ENCODE measurements at regions not wholly inside any gene's neighbourhood (a gene's known extent, or its start where the extent isn't known, plus 50 kb on each side); places are given as distances from the start of the nearest gene placed in this dataset.
A peak's percentile ranks its signal among the peaks of the same experiment; 100 is the strongest.

- ATAC-seq (ENCODE audit: low read depth in 2 of 2) (no peak), DNase-seq (no peak)
- no peaks in the 10 kb centered on the region for H3K27me3 Mint-ChIP-seq
- no peaks in the 10 kb centered on the region for H3K36me3 Mint-ChIP-seq
- no peak overlapping the region for H3K4me3 ChIP-seq (ENCODE audit: low read depth, low read length)
- H3K27ac ChIP-seq (ENCODE audit: insufficient read depth, low read length, poor library complexity, severe bottlenecking) = no peak overlapping the region
- H3K27ac Mint-ChIP-seq = no peak overlapping the region
- peaks cover 0 to 6% (median 1%) of the 10 kb centered on the region in 4 donors for H3K4me1 Mint-ChIP-seq
- H3K27me3 ChIP-seq (ENCODE audit: control insufficient read depth, insufficient read depth, low read length) = no peaks in the 10 kb centered on the region
- H3K36me3 ChIP-seq (ENCODE audit: control insufficient read depth, insufficient read depth, low read length) = no peaks in the 10 kb centered on the region
- H3K9me3 Mint-ChIP-seq = peaks cover 0 to 3% (median 0%) of the 10 kb centered on the region in 7 donors
- peaks cover 2% of the 10 kb centered on the region for H3K4me1 ChIP-seq (ENCODE audit: control insufficient read depth, insufficient read depth, low read length, poor library complexity, severe bottlenecking)
- H3K9me3 ChIP-seq (ENCODE audit: control insufficient read depth in 2 of 2, low read length in 2 of 2) = peaks cover 0 to 4% of the 10 kb centered on the region in 2 experiments
- no peak overlapping the region for H3K4me3 Mint-ChIP-seq
Measured at GRCh38 chr6:170464524-170464979, 88.6 kb downstream of the PSMB1 start.

GRCh38 chr6:170464080-170464479, 89.0 kb downstream of the PSMB1 start:
- H3K27me3 Mint-ChIP-seq = no peaks in the 10 kb centered on the region
- H3K36me3 Mint-ChIP-seq = no peaks in the 10 kb centered on the region
- H3K4me1 ChIP-seq (ENCODE audit: control insufficient read depth, insufficient read depth, low read length, poor library complexity, severe bottlenecking) = peaks cover 4% of the 10 kb centered on the region
- H3K9me3 ChIP-seq (ENCODE audit: control insufficient read depth in 2 of 2, low read length in 2 of 2) = peaks cover 0 to 4% of the 10 kb centered on the region in 2 experiments
- peak overlapping the region in 1 of 4 donors; percentile 1 for H3K4me3 Mint-ChIP-seq
- no peak overlapping the region for H3K4me3 ChIP-seq (ENCODE audit: low read depth, low read length)
- peaks cover 0 to 3% (median 0%) of the 10 kb centered on the region in 7 donors for H3K9me3 Mint-ChIP-seq
- H3K27ac Mint-ChIP-seq = no peak overlapping the region
- H3K4me1 Mint-ChIP-seq = peaks cover 0 to 8% (median 2%) of the 10 kb centered on the region in 4 donors
- no peak overlapping the region for H3K27ac ChIP-seq (ENCODE audit: insufficient read depth, low read length, poor library complexity, severe bottlenecking)
- no peak for DNase-seq
- H3K27me3 ChIP-seq (ENCODE audit: control insufficient read depth, insufficient read depth, low read length) = no peaks in the 10 kb centered on the region
- ATAC-seq (ENCODE audit: low read depth in 2 of 2) = no peak
- H3K36me3 ChIP-seq (ENCODE audit: control insufficient read depth, insufficient read depth, low read length) = no peaks in the 10 kb centered on the region

GRCh38 chr6:170463101-170463721, 89.9 kb downstream of the PSMB1 start:
- H3K4me1 Mint-ChIP-seq = peaks cover 0 to 8% (median 2%) of the 10 kb centered on the region in 4 donors
- no peaks in the 10 kb centered on the region for H3K36me3 Mint-ChIP-seq
- Histone ChIP-seq H3K27me3 (ENCODE audit: control insufficient read depth, insufficient read depth, low read length) (no peaks in the 10 kb centered on the region), H3K9me3 (ENCODE audit: control insufficient read depth in 2 of 2, low read length in 2 of 2) (peaks cover 0 to 4% of the 10 kb centered on the region in 2 experiments), H3K27ac (ENCODE audit: insufficient read depth, low read length, poor library complexity, severe bottlenecking) (no peak overlapping the region), H3K4me1 (ENCODE audit: control insufficient read depth, insufficient read depth, low read length, poor library complexity, severe bottlenecking) (peaks cover 4% of the 10 kb centered on the region), H3K36me3 (ENCODE audit: control insufficient read depth, insufficient read depth, low read length) (no peaks in the 10 kb centered on the region), H3K4me3 (ENCODE audit: low read depth, low read length) (no peak overlapping the region)
- no peaks in the 10 kb centered on the region for H3K27me3 Mint-ChIP-seq
- H3K27ac Mint-ChIP-seq = no peak overlapping the region
- peaks cover 0 to 3% (median 0%) of the 10 kb centered on the region in 7 donors for H3K9me3 Mint-ChIP-seq
- H3K4me3 Mint-ChIP-seq = no peak overlapping the region
- DNase-seq (no peak), ATAC-seq (ENCODE audit: low read depth in 2 of 2) (no peak)

- Histone ChIP-seq H3K36me3 (ENCODE audit: control insufficient read depth, insufficient read depth, low read length) (no peaks in the 10 kb centered on the region), H3K9me3 (ENCODE audit: control insufficient read depth in 2 of 2, low read length in 2 of 2) (peaks cover 0 to 4% of the 10 kb centered on the region in 2 experiments), H3K27me3 (ENCODE audit: control insufficient read depth, insufficient read depth, low read length) (no peaks in the 10 kb centered on the region), H3K4me1 (ENCODE audit: control insufficient read depth, insufficient read depth, low read length, poor library complexity, severe bottlenecking) (peaks cover 4% of the 10 kb centered on the region), H3K4me3 (ENCODE audit: low read depth, low read length) (no peak overlapping the region), H3K27ac (ENCODE audit: insufficient read depth, low read length, poor library complexity, severe bottlenecking) (no peak overlapping the region)
- Mint-ChIP-seq H3K9me3 (peaks cover 0 to 3% (median 0%) of the 10 kb centered on the region in 7 donors), H3K27ac (peak overlapping the region in 1 of 3 donors; percentile 63), H3K4me1 (peaks cover 0 to 8% (median 2%) of the 10 kb centered on the region in 4 donors), H3K27me3 (no peaks in the 10 kb centered on the region), H3K36me3 (no peaks in the 10 kb centered on the region), H3K4me3 (no peak overlapping the region)
- DNase-seq (no peak), ATAC-seq (ENCODE audit: low read depth in 2 of 2) (no peak)
Measured at GRCh38 chr6:170462366-170463020, 90.6 kb downstream of the PSMB1 start.

GRCh38 chr6:170461556-170462365, 91.3 kb downstream of the PSMB1 start:
- Histone ChIP-seq H3K4me3 (ENCODE audit: low read depth, low read length) (no peak overlapping the region), H3K4me1 (ENCODE audit: control insufficient read depth, insufficient read depth, low read length, poor library complexity, severe bottlenecking) (peaks cover 4% of the 10 kb centered on the region), H3K36me3 (ENCODE audit: control insufficient read depth, insufficient read depth, low read length) (no peaks in the 10 kb centered on the region), H3K27ac (ENCODE audit: insufficient read depth, low read length, poor library complexity, severe bottlenecking) (no peak overlapping the region), H3K27me3 (ENCODE audit: control insufficient read depth, insufficient read depth, low read length) (no peaks in the 10 kb centered on the region), H3K9me3 (ENCODE audit: control insufficient read depth in 2 of 2, low read length in 2 of 2) (peaks cover 0 to 4% of the 10 kb centered on the region in 2 experiments)
- ATAC-seq (ENCODE audit: low read depth in 2 of 2) (no peak), DNase-seq (no peak)
- Mint-ChIP-seq H3K27ac (peak overlapping the region in 2 of 3 donors; percentile 69 to 85), H3K9me3 (peaks cover 0 to 3% (median 0%) of the 10 kb centered on the region in 7 donors), H3K36me3 (no peaks in the 10 kb centered on the region), H3K4me1 (peaks cover 0 to 8% (median 2%) of the 10 kb centered on the region in 4 donors), H3K27me3 (no peaks in the 10 kb centered on the region), H3K4me3 (no peak overlapping the region)

GRCh38 chr6:170461111-170461510, 92.0 kb downstream of the PSMB1 start:
- Histone ChIP-seq H3K27me3 (ENCODE audit: control insufficient read depth, insufficient read depth, low read length) (no peaks in the 10 kb centered on the region), H3K27ac (ENCODE audit: insufficient read depth, low read length, poor library complexity, severe bottlenecking) (no peak overlapping the region), H3K36me3 (ENCODE audit: control insufficient read depth, insufficient read depth, low read length) (no peaks in the 10 kb centered on the region), H3K9me3 (ENCODE audit: control insufficient read depth in 2 of 2, low read length in 2 of 2) (peaks cover 0 to 4% of the 10 kb centered on the region in 2 experiments), H3K4me3 (ENCODE audit: low read depth, low read length) (no peak overlapping the region), H3K4me1 (ENCODE audit: control insufficient read depth, insufficient read depth, low read length, poor library complexity, severe bottlenecking) (peaks cover 4% of the 10 kb centered on the region)
- ATAC-seq (ENCODE audit: low read depth in 2 of 2) (no peak), DNase-seq (no peak)
- Mint-ChIP-seq H3K4me3 (no peak overlapping the region), H3K9me3 (peaks cover 0 to 3% (median 0%) of the 10 kb centered on the region in 7 donors), H3K4me1 (peaks cover 0 to 8% (median 2%) of the 10 kb centered on the region in 4 donors), H3K36me3 (no peaks in the 10 kb centered on the region), H3K27ac (peak overlapping the region in 2 of 3 donors; percentile 69 to 85), H3K27me3 (no peaks in the 10 kb centered on the region)

- H3K9me3 ChIP-seq (ENCODE audit: control insufficient read depth in 2 of 2, low read length in 2 of 2) = no peaks in the 10 kb centered on the region
- H3K4me3 ChIP-seq (ENCODE audit: low read depth, low read length) = no peak overlapping the region
- H3K36me3 ChIP-seq (ENCODE audit: control insufficient read depth, insufficient read depth, low read length) = no peaks in the 10 kb centered on the region
- Mint-ChIP-seq H3K4me3 (no peak overlapping the region), H3K27me3 (no peaks in the 10 kb centered on the region), H3K36me3 (no peaks in the 10 kb centered on the region), H3K9me3 (peaks cover 0 to 2% (median 0%) of the 10 kb centered on the region in 7 donors), H3K27ac (no peak overlapping the region), H3K4me1 (peaks cover 0 to 8% (median 2%) of the 10 kb centered on the region in 4 donors)
- no peak for ATAC-seq (ENCODE audit: low read depth in 2 of 2)
- DNase-seq = no peak
- H3K4me1 ChIP-seq (ENCODE audit: control insufficient read depth, insufficient read depth, low read length, poor library complexity, severe bottlenecking) = peaks cover 4% of the 10 kb centered on the region
- H3K27ac ChIP-seq (ENCODE audit: insufficient read depth, low read length, poor library complexity, severe bottlenecking) = no peak overlapping the region
- H3K27me3 ChIP-seq (ENCODE audit: control insufficient read depth, insufficient read depth, low read length) = no peaks in the 10 kb centered on the region
Measured at GRCh38 chr6:170460641-170461040, 92.5 kb downstream of the PSMB1 start.
